GM18870 (cell line): ENCODE measurements at regions not wholly inside any gene's neighbourhood (a gene's known extent, or its start where the extent isn't known, plus 50 kb on each side); places are given as distances from the start of the nearest gene placed in this dataset.

ENCODE experiments used
- ATAC-seq: cut with Tn5 transposase; IDR thresholded peaks from one replicate; pipeline ENCODE4 v1.9.1; 2021; ENCODE audit warnings: moderate library complexity; ENCODE audit not compliant: unreplicated experiment

GRCh38 chr11:134530636-134531326 lies 118.7 kb upstream of the B3GAT1 start:
- ATAC-seq = no peak

- no peak for ATAC-seq
These were observed 117.4 kb upstream of the B3GAT1 start for GRCh38 chr11:134529212-134530096.

GRCh38 chr11:134528453-134528852 lies 116.4 kb upstream of the B3GAT1 start:
- no peak for ATAC-seq

GRCh38 chr11:134527382-134528243 lies 115.6 kb upstream of the B3GAT1 start:
- no peak for ATAC-seq

GRCh38 chr11:134524896-134525845 lies 113.1 kb upstream of the B3GAT1 start:
- no peak for ATAC-seq

- no peak for ATAC-seq
These were observed 112.2 kb upstream of the B3GAT1 start for GRCh38 chr11:134524201-134524600.

- ATAC-seq = no peak
These were observed 110.9 kb upstream of the B3GAT1 start for GRCh38 chr11:134522782-134523570.

- no peak for ATAC-seq
These were observed 109.6 kb upstream of the B3GAT1 start for GRCh38 chr11:134521452-134522289.

- ATAC-seq = no peak
These were observed 109.0 kb upstream of the B3GAT1 start for GRCh38 chr11:134521001-134521400.

DNA sequence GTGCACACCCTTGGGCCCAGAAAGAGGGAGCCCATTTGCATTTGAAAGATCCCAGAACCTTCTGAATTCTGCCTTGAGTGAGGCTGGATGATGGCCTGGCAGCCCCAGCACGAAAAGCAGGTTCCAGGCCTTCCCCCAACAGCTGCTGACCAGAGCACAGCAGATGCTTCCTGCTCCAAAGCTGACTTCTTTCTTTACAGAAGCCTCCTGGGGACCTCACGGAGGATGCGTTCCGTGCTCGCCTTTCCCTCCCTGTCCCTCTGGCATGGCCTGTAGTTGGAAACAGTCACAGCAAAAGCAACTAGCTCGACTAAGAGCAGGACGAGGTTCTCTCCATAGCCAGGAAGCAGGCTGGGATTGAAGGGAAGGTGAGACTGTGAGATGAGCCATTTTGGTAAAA lies 107.7 kb upstream of the B3GAT1 start:
- no peak for ATAC-seq

GRCh38 chr11:134519390-134519750 lies 107.3 kb upstream of the B3GAT1 start:
- no peak for ATAC-seq

DNA sequence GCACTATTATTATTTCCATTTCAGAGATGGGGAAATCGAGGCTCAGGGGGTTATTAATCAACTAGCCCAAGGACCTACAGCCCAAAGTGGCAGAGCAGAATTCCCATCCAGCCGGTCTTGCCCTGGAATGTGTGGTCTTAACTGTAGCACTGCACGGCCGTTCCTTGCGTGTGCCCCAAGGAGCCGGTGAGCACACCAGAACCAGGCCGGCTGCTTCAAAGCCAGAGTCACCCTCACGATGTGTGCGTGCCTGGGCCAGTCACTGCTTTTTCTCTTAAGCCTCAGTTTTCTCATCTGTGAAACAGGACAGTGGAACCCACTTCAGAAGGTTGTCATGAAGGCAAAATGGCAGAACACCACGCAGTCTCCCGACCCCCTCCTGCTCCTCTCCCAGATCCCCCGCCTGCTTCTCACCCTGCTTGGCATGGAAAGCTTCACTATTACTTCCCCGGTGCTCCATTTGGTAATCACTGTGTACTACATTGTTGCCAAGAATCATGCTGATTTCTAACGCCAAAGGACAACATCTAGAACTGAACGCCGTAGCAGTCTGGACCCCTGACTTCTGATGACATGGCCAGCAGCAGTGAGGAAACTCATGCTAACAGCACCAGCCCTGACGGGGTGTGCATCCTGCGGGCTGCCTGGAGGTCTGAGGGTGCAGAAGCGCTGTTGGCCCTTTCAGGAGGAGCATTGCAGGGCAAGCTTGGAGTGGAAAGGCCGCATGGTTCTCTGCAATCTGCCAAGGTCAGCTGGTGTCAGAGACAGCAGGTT lies 106.8 kb upstream of the B3GAT1 start:
- no peak for ATAC-seq

DNA sequence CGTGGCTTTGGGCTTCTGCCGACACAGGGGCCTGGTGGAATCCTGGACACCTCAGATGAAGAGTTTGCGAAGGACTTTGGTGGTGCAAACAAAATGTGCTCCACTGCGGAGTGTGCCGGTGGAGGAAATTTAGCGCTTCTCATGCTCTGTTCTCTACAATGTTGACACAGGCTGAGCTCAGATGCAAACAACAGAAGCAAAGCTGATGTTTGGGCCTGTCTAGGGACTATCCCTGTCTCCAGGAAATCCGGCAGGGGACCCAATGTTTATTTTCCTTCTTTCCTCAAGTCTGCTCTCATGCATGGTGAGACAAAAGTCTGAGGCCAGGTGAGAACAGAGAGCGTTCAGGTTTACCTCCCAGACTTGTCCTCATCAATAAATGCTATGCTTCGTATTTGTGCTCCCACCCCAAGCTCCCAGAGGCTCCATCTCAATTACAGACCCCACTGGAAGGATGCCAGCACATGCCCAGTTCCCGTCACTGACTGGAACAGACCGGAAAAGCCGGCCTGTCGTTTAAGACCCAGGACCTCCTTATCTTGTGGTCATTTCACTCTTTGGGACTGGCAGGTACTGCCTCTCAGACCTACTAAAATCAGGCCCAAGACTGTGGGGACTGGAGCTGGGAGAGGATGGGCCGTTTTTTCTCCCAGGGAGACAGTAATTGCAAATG lies 105.7 kb upstream of the B3GAT1 start:
- no peak for ATAC-seq

DNA sequence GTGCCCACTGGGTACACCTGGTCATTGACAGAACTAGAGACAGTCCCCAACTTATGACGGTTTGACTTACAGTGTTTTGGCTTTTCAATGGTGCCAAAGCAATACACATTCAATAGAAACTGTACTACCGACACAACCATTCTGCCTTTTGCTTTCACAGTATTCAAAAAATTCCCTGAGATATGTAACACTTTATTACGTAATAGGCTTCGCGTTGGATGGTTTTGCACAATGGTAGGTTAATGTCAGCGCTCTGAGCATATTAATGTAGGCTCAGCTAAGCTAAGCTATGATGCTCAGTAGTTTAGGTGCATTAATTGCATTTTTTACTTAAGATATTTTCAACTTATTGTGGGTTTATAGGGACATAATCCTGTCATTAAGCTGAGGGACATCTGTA lies 105.1 kb upstream of the B3GAT1 start:
- ATAC-seq = no peak

GRCh38 chr11:134516529-134516928 lies 104.5 kb upstream of the B3GAT1 start:
- no peak for ATAC-seq

DNA sequence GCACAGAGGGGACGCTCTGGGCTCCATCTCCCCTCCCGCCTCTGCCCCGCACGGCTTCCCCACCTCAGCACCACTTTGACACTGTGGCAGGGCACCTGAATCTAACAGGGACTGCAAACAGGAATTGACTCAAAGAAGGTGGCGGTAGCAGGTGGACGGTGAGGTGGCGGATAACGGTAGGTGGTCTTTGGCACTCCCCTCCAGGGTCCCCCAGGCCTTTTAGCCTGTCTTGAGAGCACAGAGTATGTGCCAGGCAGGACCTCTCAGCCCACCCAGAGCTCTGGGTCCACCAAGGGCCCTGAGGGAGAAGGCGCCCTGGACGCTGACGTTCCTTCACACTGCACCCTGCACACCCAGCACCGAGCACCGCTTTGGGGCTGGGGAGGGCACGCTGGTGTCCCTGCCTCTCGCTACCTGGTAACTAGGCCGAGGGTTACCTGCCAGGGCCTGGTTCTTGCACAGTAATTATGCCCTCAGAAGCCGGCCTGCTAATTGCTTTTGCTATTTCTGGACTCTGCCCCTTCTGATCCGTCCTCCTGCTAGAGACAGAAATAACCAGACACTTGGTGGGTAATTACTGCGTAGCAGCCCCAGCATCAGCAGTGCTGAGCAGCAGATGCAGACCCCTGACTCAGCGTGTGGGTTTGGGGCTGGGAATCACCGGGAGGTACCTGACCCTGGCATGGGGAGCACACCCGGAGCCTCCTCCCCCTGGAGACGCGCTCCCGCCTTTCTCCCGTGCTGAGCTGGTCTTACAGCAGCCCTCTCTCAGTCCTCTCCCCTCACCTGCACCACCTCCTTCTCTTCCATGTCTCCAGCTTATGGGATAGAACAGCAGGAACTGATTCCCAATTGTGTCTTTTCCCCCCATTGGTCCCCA lies 103.3 kb upstream of the B3GAT1 start:
- no peak for ATAC-seq
